Fibroblast of lung (primary cell): ENCODE measurements at regions not wholly inside any gene's neighbourhood (a gene's known extent, or its start where the extent isn't known, plus 50 kb on each side); places are given as distances from the start of the nearest gene placed in this dataset.

Experiments used
- DNase-seq, 2 donors: peaks; one replicate each; pipeline versions ENCODE4 v3.0.0 to v3.0.0-alpha.2; 2010; ENCODE audit warnings: low read depth in 2 of 2
- H2AFZ ChIP-seq: 2 replicates; pipeline ENCODE4 v1.5.1; 2012; ENCODE audit warnings: low read length, control low read depth, inconsistent platforms
- H3K27ac ChIP-seq: 2 replicates; pipeline ENCODE4 v1.5.1; 2011; ENCODE audit warnings: low read length, control low read depth; ENCODE audit not compliant: insufficient read depth
- H3K27me3 ChIP-seq: 2 replicates; pipeline ENCODE4 v1.5.1; 2011; ENCODE audit warnings: mild to moderate bottlenecking, low read length; ENCODE audit not compliant: control insufficient read depth, insufficient read depth
- H3K36me3 ChIP-seq: 2 replicates; pipeline ENCODE4 v1.5.1; 2011; ENCODE audit warnings: low read length; ENCODE audit not compliant: control insufficient read depth, insufficient read depth
- H3K4me1 ChIP-seq: 2 replicates; pipeline ENCODE4 v1.5.1; 2011; ENCODE audit warnings: low read length; ENCODE audit not compliant: control insufficient read depth, insufficient read depth; ENCODE audit errors: extremely low read depth
- H3K4me2 ChIP-seq: 2 replicates; pipeline ENCODE4 v1.5.1; 2011; ENCODE audit warnings: low read length, control low read depth; ENCODE audit not compliant: insufficient read depth; ENCODE audit errors: extremely low read depth
- H3K4me3 ChIP-seq, 4 experiments: fragments of 200-600 bp in 1 of 4; sonication (generic) in 1 of 4; replicated peaks in 1 of 4; 2 replicates each; pipeline ENCODE4 v1.5.1; 2011 to 2016; ENCODE audit warnings: low read length in 4 of 4, low read depth in 3 of 4, mild to moderate bottlenecking in 3 of 4, control low read depth in 2 of 4, inconsistent platforms in 1 of 4, mixed read lengths in 1 of 4; ENCODE audit not compliant: insufficient read depth in 1 of 4; ENCODE audit errors: control extremely low read depth in 1 of 4
- H3K79me2 ChIP-seq: 2 replicates; pipeline ENCODE4 v1.5.1; 2012; ENCODE audit warnings: mild to moderate bottlenecking, low read length, inconsistent platforms; ENCODE audit not compliant: control insufficient read depth, insufficient read depth
- H3K9ac ChIP-seq: 2 replicates; pipeline ENCODE4 v1.5.1; 2011; ENCODE audit warnings: mild to moderate bottlenecking, low read length, control low read depth; ENCODE audit not compliant: insufficient read depth
- H3K9me3 ChIP-seq: 2 replicates; pipeline ENCODE4 v1.5.1; 2012; ENCODE audit warnings: low read depth, low read length; ENCODE audit not compliant: control insufficient read depth, insufficient read depth
- H4K20me1 ChIP-seq: 2 replicates; pipeline ENCODE4 v1.5.1; 2011; ENCODE audit warnings: low read length; ENCODE audit not compliant: control insufficient read depth, insufficient read depth; ENCODE audit errors: extremely low read depth
- CTCF ChIP-seq, 2 donors: IDR thresholded peaks in 1 of 2; conservative IDR thresholded peaks in 1 of 2; 1 replicate in 1 of 2; 2 replicates in 1 of 2; pipeline ENCODE4 v1.5.1; 2011 to 2012; ENCODE audit warnings: low read length in 2 of 2, control low read depth in 1 of 2, inconsistent platforms in 1 of 2, low read depth in 1 of 2, mild to moderate bottlenecking in 1 of 2
- EZH2 ChIP-seq: IDR thresholded peaks from 2 replicates; pipeline ENCODE4 v1.5.1; 2012; ENCODE audit warnings: low read length, control low read depth, mild to moderate bottlenecking; ENCODE audit errors: missing control alignments

GRCh38 chr15:53009093-53009492, 219.0 kb upstream of the ONECUT1 start:
- Histone ChIP-seq H3K9me3 (no peaks in the 10 kb centered on the region), H3K4me1 (no peaks in the 10 kb centered on the region), H3K4me2 (no peak overlapping the region), H3K27me3 (no peaks in the 10 kb centered on the region), H3K9ac (no peak overlapping the region), H4K20me1 (no peaks in the 10 kb centered on the region), H2AFZ (no peak overlapping the region), H3K79me2 (no peaks in the 10 kb centered on the region), H3K36me3 (no peaks in the 10 kb centered on the region), H3K4me3 (no peak overlapping the region), H3K27ac (no peak overlapping the region)
- no peak for DNase-seq
- TF ChIP-seq EZH2 = no peak
- no peak for TF ChIP-seq CTCF (conservative IDR thresholded peaks at IDR 0.05 in 1 of 2, IDR thresholded peaks at IDR 0.05 in 1 of 2; ENCODE audit: low read depth in 1 of 2, low read length in 2 of 2)

- TF ChIP-seq CTCF (conservative IDR thresholded peaks at IDR 0.05 in 1 of 2, IDR thresholded peaks at IDR 0.05 in 1 of 2; ENCODE audit: low read depth in 1 of 2, low read length in 2 of 2) (no peak), EZH2 (no peak)
- DNase-seq = no peak
Observed at GRCh38 chr15:53000409-53000808, 210.3 kb upstream of the ONECUT1 start.

GRCh38 chr15:52997123-52997522, 207.0 kb upstream of the ONECUT1 start:
- H3K27ac ChIP-seq = no peak overlapping the region
- H3K4me1 ChIP-seq = no peaks in the 10 kb centered on the region
- H3K79me2 ChIP-seq = no peaks in the 10 kb centered on the region

More at GRCh38 chr15:53000409-53000808, 210.3 kb upstream of the ONECUT1 start:
- Histone ChIP-seq H3K9ac (no peak overlapping the region), H3K36me3 (no peaks in the 10 kb centered on the region), H3K27me3 (no peaks in the 10 kb centered on the region), H3K27ac (no peak overlapping the region), H3K9me3 (no peaks in the 10 kb centered on the region), H3K4me1 (no peaks in the 10 kb centered on the region), H3K79me2 (no peaks in the 10 kb centered on the region), H3K4me3 (no peak overlapping the region), H3K4me2 (no peak overlapping the region), H2AFZ (no peak overlapping the region), H4K20me1 (no peaks in the 10 kb centered on the region)

More at GRCh38 chr15:52997123-52997522, 207.0 kb upstream of the ONECUT1 start:
- H3K27me3 ChIP-seq = no peaks in the 10 kb centered on the region
- TF ChIP-seq CTCF (conservative IDR thresholded peaks at IDR 0.05 in 1 of 2, IDR thresholded peaks at IDR 0.05 in 1 of 2; ENCODE audit: low read depth in 1 of 2, low read length in 2 of 2) (no peak), EZH2 (no peak)
- no peaks in the 10 kb centered on the region for H3K9me3 ChIP-seq
- no peak for DNase-seq
- no peak overlapping the region for H2AFZ ChIP-seq
- H3K9ac ChIP-seq = no peak overlapping the region
- H3K36me3 ChIP-seq = no peaks in the 10 kb centered on the region
- no peak overlapping the region for H3K4me2 ChIP-seq
- H3K4me3 ChIP-seq = no peak overlapping the region
- H4K20me1 ChIP-seq = no peaks in the 10 kb centered on the region
